NCI-H1105 treated with DMSO at 0.1 percent for 48 hours (cell line): ENCODE measurements at regions not wholly inside any gene's neighbourhood (a gene's known extent, or its start where the extent isn't known, plus 50 kb on each side); places are given as distances from the start of the nearest gene placed in this dataset.
"Not testable (repeated sequence)": the region's sequence is repeated elsewhere in the genome, so short reads cannot be mapped to it uniquely, and the experiment has no call there.

Experiments used
- DNase-seq: peaks from one replicate; lab custom pipeline; 2025; lab: John Stamatoyannopoulos, UW

DNA sequence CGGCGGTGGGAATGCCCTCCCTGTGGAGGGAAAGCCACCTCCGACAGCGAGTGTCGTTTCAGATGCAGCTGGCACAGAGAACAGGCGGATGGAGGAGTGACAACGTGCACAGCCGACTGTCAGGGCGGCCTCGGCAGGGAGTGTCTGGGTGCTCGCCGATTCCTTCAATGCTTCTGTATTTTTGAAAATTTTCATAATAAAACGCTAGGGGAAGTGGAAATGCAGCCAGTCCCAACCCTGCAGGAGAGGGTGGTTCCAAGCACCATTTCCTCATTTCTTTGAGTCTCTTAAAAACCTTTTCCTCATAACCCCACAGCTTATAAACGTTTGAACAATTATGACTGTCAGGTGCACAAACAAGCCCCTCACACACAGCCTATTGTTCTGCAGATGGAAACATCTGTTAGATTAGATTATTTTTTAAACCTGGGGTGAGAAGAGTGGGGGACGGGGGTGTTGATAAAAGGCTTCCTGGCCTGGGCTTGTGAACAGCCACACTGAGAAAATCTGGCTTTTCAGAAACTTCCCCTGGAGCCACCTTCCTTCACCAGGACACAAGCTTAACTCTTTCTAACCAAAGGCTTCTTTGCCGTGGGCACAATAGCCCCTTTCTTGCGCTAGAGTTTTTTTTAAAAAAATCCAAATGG lies 228.9 kb downstream of the ANKRD60 start:
- no peak for DNase-seq

DNA sequence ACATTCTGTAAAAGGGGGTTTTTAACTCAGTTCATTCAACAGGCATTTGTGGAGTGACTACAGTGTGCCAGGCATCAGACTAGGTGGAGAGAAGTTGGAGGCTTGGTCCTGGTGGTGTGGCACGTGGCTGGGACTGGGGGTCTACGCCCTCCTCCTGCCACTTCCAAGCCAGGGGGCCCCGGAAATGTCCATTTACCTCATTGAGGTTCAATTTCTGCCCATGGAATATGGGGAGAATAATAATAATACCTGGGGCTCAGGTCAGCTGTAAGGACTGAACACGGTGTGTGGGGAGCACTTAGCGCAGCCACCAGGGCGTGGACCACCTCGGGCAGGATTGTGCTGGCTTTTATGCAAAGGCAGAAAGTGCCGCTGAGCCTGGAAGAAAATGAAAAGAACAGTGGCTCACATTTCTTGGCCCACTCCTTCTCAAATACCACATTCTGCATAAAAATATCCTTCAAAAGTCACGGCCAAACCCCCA lies 229.4 kb downstream of the ANKRD60 start:
- no peak for DNase-seq

DNA sequence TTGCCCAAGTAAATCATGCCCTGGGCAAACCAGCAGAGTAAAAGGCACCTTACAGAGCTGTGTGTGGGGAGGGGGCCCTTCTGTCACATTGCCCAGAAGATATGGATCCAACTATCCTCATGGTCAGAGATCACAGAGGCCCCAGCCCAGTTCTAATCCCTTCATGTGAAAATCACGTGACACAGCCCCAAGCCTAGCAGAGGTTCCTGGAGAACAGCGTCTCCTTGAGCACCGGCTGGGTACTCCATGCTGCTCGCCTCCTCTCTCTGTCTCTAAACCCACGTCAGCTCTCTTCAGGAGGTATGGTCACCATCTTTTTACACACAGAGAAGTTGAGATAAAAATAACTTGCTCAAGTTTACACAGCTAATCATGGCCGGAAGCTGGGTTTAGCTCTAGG lies 230.2 kb downstream of the ANKRD60 start:
- no peak for DNase-seq

DNA sequence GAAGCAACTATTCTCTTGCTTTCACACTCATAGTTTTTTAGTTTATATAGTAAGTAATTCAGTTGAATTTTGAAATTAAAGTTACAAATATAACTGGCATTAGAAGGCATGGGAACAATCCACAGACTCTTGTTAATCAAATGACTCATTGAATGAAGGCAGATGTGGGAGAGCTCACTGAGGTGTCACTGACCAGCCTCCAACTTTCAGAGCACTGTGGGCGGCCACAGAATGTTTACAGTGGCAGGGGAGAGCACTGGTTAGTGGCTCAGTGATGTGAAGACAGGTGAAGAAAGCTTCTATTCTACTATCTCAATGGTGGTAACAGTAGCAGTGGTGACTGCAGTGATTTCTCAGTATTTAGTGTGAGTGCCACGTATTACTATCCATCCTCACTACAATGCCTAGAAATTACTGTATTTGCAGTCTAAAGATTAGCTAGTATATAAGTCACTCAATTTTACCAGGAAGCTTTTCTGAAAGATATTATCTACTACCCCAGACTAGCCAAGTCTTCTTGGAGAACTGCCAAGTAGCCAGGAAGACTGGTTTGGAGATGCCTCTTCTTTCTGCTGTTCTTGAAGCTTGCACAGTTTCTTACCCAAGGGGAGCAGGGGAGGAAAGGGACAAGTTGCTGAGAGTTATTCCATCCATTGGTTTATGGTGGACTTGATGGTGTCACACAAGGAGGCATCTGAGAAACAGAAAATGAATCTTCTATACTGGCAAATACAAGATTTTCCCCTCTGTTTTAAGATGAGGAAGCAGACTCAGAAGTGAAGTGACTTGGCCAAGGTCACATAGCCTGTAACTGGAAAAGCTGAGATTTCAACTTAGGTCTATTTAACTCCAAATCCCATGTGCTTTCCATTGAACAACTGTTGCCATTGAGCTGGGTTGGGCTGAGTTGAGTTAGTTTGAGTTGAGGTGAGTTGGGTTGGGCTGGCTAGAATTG lies 231.2 kb downstream of the ANKRD60 start:
- DNase-seq, result no peak

DNA sequence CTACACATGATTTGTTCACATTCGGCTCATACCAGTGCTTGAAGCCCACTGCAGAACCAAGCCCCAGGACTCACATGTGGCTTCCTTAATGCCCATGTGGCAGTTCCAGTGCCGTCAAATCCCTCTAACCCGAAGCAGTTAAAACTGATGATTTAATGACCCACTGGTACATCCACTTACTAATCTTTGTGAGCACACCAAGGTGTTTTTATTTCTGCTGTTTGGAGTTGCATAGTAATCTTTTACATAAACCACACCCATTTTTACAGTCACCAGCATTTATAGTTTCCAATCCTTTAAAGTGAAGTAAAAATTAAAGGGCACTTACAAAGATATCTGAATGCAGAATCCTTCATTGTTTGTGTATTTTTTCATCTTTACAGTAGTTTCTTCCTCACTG lies 232.0 kb downstream of the ANKRD60 start:
- no peak for DNase-seq

DNA sequence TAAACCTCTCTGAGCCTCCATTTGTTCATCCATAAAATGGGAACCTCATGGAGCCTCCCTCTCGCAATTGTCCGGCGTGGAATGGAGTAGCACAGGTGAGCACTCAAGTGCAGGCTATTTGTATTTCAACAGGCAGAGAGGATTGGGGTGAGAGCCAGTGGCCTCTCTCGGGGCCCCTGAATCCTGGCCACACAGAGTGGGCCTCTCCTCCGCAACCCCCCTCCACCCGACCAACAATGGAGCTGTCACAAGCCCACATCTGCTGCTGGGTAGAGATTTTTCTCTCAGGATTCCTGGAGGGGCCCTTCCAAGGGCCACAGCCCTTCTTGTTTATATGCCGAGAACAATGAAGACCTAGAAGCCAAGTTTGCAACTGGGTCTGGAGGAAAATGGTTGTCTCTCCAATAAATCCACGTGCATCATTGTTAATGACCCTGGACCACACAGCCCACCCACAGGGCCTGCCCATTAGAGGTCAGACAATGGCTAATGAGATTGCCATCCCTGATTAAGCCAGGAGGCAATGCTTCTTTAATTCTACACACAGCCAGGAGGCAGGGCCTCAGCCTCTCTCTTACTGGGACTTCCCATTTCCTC lies 233.0 kb downstream of the ANKRD60 start:
- no peak for DNase-seq

DNA sequence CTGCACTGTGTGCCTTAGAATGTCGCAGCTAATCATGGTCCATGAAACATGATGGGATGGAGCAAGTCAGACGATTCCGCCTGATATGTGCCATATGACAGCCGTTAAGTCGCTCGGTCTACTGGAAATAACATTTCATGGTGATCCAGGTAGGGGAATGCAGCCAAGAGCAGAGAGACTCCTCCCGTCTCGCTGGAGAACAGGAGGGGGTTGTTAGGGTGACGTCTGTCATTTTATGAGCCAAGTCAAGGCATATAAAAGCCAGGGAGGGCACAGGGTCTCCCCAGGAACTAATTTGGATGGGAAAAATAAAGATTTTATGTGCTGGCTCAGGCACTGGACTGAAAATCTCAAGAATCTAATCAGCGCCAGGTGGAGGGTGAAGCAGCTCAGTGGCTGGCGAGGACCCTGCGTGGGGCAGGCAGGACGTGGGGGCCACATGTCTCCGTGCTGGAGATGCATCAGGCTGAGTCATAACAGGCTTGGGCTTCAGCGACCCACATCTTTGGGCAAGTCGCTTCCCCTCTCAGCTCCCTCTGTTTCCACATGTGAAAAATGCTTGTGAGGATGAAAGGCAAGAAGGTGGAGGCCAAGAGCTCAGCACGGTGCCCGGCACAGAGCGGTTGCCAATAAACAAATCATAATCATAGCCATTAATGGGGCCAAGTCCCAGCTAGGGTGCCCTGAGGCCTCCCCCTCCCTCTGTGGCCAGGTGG lies 234.6 kb downstream of the ANKRD60 start:
- no peak for DNase-seq

DNA sequence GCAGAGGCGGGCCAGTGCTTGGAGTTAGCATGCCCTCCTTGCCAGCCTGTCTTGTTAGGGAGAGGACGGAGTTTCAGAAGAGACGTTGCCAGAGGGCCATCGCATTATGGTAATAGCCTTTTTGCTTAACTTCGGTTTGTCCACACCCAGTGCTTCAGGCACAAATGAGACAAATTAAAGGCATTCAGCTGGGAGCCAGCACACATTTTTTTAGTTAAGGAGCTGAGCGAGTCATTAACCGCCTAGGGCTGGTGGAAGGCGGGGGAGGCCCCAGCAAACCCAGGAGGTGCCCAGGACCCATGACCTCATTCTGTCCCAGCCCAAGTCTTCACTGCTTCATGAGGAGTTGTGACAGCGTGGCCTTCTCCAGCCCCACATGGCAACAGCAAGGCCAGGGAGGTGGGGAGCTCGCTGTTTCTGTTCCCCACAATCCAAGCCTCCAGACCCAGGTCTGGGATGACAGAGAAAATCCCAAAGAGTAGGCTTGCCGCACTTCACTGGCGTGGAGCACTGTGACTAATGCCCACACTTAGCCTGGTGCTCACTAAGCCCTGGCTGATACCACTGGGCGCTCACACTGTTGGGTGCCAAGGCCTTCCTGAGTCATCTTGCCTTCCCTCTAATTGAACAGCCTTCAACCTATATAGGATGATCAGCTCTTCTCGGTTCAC lies 237.1 kb downstream of the ANKRD60 start:
- no peak for DNase-seq

DNA sequence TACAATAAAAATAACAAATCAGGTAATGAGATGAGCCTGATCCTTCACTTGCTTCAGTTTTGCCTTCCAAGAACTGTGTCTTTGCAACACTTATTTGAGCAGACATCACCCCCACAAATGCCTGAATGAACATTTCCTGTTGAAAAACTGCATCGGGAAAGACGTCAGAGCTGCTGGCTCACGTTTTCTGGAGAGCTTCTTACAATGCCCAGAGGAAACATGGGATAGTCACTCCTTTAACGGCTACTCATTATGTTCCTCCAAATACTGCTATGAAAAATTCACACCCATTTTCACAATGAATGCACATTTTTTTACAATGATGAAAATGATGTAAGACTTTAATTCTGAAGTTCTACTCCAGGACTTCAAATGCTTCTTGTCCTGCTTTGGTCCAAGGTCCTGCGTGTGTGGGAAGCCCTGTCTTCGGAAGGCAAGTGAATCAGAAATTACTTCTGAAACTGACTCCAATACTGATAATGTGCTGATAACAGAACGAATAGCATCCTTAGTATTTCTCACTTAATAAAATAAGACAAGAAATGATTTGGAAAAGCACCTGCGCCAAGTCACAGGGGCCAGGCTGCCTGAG lies 238.0 kb downstream of the ANKRD60 start:
- DNase-seq, result no peak

DNA sequence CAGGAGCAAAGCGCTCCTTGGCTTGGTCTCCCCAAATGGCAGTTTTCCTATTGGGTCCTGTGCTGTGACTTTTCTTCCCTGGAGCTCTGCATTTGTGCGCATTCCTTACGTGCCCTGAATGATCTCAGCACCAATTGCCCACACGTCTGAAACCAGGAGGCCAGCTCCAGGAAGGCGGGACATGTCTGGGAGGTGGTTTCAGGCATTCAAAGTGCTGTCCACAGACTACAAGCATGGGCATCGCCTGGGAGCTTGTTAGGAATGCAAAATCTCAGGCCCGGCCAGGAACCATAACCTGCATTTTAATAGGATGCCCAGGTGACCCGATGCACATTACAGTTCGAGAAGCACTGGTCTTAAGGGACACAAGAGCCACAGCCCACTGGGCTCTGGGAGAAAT lies 239.6 kb downstream of the ANKRD60 start:
- no peak for DNase-seq

DNA sequence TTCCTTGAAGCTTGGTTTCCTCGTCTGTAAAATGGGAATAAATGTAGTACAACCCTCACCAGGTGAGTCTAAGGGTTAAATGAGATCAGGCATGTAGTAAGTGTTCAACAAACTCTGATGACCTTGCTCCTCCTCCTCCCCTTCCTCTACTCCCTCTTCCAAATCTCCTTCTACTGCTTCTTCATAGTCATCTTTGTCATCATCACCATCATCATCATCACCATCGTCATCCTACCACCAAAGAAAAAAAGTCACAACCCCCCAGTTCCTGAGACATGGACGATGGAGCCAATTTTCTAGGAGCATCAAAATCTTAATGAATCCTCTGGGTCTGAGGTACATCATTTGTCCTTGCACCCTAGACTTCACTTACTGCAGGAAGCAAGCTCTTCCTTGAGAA lies 240.0 kb downstream of the ANKRD60 start:
- no peak for DNase-seq

DNA sequence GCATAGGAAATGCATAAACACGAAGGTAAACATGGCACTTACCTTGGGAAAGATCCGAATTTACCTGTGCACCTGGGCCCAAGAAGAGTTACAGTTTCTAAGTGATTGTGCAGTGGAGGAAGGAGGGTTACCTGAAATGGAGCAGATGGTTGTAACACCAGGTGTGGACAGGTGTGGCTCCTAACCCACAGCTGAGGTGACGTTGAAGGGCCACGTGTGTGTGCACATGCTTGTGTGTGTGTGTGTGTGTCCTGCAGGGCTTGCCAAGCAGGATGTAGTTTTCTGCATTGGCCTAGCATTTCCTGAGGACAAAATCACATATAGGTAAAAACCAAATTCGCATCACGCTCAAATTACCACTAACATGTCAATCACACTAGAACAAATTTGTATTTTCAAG lies 240.8 kb downstream of the ANKRD60 start:
- DNase-seq, result no peak

DNA sequence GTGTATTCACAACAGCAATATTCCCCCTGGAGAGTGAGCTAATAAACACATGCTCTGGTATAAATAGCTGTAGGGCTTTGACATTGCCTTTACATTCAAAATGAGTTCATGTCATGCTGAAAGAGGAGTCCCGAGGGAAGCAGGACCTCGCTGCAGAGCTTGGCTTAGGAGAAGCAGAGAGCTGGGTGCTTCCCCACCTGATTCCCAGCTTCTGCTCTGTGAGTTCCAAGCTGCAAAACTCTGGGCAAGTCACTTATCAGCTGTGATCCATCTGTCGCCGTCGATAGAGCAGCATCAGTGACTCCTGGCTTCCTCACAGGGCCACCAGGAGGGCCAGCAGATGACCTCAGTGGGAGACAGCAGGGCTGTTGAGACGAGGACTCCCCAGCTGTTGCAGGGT lies 241.8 kb downstream of the ANKRD60 start:
- DNase-seq, result no peak

DNA sequence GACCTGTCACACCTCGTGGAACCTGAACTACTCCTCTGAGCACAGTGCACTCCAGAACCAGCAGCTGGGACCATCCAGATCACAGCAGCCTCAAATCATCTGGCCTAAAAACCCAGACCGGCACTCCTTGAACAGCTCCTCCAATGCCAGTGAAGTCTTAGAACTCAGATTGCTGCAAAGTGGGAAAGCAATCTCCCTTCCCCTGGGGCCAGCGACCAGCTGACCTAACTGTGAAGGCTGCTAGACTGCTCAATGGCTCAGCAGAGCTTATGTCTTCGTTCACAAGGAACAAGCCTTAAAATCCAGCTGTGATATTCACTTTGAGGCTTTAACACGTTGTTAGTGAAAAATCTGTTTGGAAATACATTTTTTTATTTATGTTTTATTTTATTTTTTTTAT lies 243.2 kb downstream of the ANKRD60 start:
- DNase-seq, result no peak

DNA sequence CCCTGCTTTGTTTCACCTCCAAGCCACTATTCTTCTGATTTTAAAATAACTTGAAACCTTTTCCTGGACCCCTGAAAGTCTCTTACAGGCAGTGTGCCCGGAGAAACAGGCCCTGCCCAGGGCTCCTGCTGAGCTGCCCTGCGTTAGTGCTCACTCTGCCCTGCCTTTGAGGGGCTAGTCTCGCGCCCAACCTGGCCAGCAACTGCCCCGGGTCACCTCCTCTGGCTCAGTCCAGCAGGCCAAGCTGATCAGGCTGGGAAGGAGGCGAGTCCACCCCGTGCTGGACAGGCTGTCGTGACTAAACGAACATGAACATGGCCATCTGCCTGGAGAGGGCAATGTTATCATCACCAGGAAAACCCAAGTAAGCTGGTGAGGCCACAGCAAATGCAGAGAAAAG lies 245.4 kb downstream of the ANKRD60 start:
- no peak for DNase-seq

DNA sequence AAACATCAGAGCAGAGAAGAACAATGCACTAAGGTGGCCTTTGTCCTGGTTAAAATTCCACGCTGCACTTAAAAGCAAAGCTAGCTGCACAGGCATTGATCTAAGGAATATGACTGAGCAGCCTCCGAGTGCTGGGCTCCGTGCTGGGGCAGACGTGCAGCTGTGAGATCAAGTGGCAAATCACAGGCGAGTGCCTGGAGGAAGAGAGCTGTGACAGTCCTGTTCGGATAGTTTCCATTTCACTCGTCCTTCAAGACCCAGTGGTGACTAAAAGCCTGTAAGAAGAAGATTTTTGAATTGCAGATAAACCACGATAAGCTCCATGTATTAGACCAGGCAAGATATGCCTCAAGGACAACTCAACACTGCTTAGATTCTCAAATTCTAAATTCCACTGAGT lies 247.9 kb downstream of the ANKRD60 start:
- DNase-seq, result no peak

DNA sequence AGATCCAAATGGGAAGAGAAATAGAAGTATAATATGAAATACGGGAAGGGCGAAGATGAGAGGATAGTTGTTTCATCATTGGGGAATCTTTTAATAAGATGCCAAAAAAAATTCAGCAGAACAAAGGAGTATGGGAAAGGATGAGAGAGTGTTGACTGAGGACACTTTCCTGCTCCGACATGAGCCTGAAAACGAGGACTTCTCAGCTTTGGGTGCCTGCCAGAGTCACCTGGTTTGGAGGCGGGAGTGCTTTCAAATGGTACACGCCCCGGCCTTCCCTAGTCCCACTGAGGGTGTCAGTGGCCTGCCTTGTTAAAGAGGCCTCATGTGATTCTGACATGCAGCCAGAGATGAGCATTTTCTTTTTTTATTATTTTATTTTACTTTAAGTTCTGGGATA lies 250.9 kb downstream of the ANKRD60 start:
- peak; percentile 29 for DNase-seq

DNA sequence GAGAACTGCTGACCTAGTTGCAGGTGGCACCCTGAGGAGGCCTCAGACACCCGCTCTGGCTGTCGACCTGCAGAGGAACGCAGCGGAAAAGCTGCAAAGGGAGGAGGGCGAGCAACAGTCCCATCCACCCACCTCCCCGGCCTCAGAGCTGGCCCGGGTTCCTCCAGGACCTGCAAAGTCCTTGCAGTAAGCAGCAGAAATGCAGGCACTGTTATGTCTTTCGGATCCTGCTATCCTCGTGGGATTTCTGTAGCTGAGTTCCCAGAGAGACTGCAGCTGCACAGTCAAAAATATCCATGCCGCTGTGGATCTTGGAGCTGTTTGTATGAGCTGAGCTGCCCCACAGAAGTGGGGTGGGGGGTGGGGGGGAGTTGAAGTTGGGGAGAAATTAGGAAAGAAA lies 251.3 kb downstream of the ANKRD60 start:
- DNase-seq, result no peak

DNA sequence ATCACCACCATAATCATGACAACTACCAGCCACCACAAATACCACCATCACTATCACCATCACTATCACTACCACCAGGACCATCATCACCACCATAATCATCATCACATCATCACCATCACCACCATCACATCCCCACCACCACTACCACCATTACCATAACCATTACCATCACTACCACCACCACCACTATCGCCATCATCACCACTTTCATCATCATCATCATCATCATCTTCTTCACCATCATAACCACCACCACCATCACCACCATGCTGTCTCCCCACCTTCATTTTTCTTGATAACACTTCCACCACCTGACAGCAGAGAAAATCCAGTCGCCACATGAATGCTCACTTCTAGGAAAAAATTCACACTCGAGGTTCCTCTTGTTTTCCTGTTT lies 253.6 kb downstream of the ANKRD60 start:
- DNase-seq, result no peak

DNA sequence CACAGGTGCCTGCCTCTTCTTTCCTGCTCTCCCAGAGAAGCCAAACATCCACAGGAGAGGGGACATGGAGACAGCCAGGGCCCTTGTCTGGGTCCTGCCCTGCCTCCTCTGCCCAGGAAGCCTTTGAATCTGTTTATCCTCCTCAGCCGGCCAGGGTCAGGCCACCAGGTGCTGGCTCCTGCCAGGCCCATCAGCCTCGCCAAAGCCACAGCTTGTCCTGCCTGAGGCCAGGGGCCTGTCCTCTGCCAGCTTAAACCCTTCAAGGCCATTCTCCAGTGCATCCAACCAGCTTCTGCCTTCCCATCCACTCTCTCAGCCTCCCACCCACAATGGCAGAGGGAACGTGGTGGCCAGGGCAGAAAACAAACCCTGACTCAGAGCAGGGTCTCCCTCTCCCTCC lies 254.6 kb downstream of the ANKRD60 start:
- DNase-seq, result no peak

DNA sequence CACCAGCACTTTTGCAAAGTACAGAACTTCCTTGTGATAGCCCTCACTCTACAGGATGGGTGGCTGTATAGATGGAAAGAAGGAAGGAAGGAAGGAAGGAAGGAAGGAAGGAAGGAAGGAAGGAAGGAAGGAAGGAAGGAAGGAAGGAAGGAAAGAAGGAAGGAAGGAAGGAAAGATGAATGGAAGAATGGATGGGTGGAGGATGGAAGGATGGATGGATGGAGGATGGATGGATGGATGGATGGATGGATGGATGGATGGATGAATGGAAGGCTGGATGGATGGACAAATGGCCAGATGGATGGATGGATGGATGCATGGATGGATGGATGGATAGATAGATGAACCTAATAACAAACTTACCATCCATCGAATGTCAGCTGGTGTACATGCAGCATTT lies 256.9 kb downstream of the ANKRD60 start:
- DNase-seq, result not testable (repeated sequence)
